ENCODE measurements at regions not wholly inside any gene's neighbourhood (a gene's known extent, or its start where the extent isn't known, plus 50 kb on each side); places are given as distances from the start of the nearest gene placed in this dataset.

GRCh38 chr3:18772699-18773305 is 347.7 kb upstream of the SATB1 start:
- H3K27me3 Mint-ChIP-seq (ENCODE audit: low read depth): no peaks in the 10 kb centered on the region
- no peak for TF ChIP-seq CTCF (conservative IDR thresholded peaks at IDR 0.05)
- no peak for DNase-seq (ENCODE audit: low read depth, low spot score)
- H3K36me3 Mint-ChIP-seq (ENCODE audit: low read depth): no peaks in the 10 kb centered on the region
- H3K4me3 Mint-ChIP-seq: no peak overlapping the region
- H3K27ac Mint-ChIP-seq (ENCODE audit: unreplicated experiment): no peak overlapping the region
- H3K4me1 Mint-ChIP-seq: no peaks in the 10 kb centered on the region
- no peaks in the 10 kb centered on the region for H3K9me3 Mint-ChIP-seq

- Mint-ChIP-seq H3K27me3 (ENCODE audit: low read depth) (no peaks in the 10 kb centered on the region), H3K27ac (ENCODE audit: unreplicated experiment) (no peak overlapping the region), H3K9me3 (no peaks in the 10 kb centered on the region), H3K4me1 (no peaks in the 10 kb centered on the region), H3K4me3 (no peak overlapping the region), H3K36me3 (ENCODE audit: low read depth) (no peaks in the 10 kb centered on the region)
- TF ChIP-seq CTCF (conservative IDR thresholded peaks at IDR 0.05): no peak
- no peak for DNase-seq (ENCODE audit: low read depth, low spot score)
Measured at GRCh38 chr3:18771931-18772330, 346.8 kb upstream of the SATB1 start.

DNA sequence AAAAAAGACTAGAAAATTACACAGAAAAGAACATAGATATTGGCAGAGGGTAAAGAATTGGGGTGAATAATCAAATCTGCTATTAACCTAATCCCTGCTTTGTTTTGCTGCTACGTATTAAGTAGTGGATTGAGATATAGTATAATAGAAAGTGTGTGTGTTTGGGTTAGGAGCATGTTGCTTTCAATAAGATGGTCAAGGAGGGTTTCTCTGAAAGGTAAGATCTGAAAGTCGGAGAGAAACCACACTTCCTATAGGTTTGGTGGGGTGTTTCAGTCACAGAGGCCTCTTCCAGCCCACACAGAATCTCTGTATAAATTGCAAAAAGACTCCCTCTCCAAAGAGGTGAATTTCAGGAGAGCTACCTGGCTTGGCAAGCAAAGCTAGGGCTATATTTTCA is 345.7 kb upstream of the SATB1 start:
- Mint-ChIP-seq H3K27me3 (ENCODE audit: low read depth) (no peaks in the 10 kb centered on the region), H3K4me1 (no peaks in the 10 kb centered on the region), H3K27ac (ENCODE audit: unreplicated experiment) (no peak overlapping the region), H3K9me3 (no peaks in the 10 kb centered on the region), H3K4me3 (no peak overlapping the region), H3K36me3 (ENCODE audit: low read depth) (no peaks in the 10 kb centered on the region)
- no peak for TF ChIP-seq CTCF (conservative IDR thresholded peaks at IDR 0.05)
- no peak for DNase-seq (ENCODE audit: low read depth, low spot score)

GRCh38 chr3:18767756-18768303 is 342.7 kb upstream of the SATB1 start:
- H3K36me3 Mint-ChIP-seq (ENCODE audit: low read depth): no peaks in the 10 kb centered on the region
- H3K9me3 Mint-ChIP-seq: no peaks in the 10 kb centered on the region
- no peaks in the 10 kb centered on the region for H3K4me1 Mint-ChIP-seq
- no peaks in the 10 kb centered on the region for H3K27me3 Mint-ChIP-seq (ENCODE audit: low read depth)
- no peak overlapping the region for H3K27ac Mint-ChIP-seq (ENCODE audit: unreplicated experiment)
- TF ChIP-seq CTCF (conservative IDR thresholded peaks at IDR 0.05): no peak
- no peak for DNase-seq (ENCODE audit: low read depth, low spot score)
- H3K4me3 Mint-ChIP-seq: no peak overlapping the region

GRCh38 chr3:18766974-18767373 is 341.8 kb upstream of the SATB1 start:
- no peak overlapping the region for H3K27ac Mint-ChIP-seq (ENCODE audit: unreplicated experiment)

More at GRCh38 chr3:18766974-18767373, 341.8 kb upstream of the SATB1 start:
- Mint-ChIP-seq H3K4me3 (no peak overlapping the region), H3K27me3 (ENCODE audit: low read depth) (no peaks in the 10 kb centered on the region), H3K9me3 (no peaks in the 10 kb centered on the region), H3K4me1 (no peaks in the 10 kb centered on the region), H3K36me3 (ENCODE audit: low read depth) (no peaks in the 10 kb centered on the region)
- no peak for TF ChIP-seq CTCF (conservative IDR thresholded peaks at IDR 0.05)
- DNase-seq (ENCODE audit: low read depth, low spot score): no peak

All from neural crest cell (in vitro differentiated cells).